MM.1S (cell line): ENCODE measurements at regions not wholly inside any gene's neighbourhood (a gene's known extent, or its start where the extent isn't known, plus 50 kb on each side); places are given as distances from the start of the nearest gene placed in this dataset.

Experiments
- DNase-seq: peaks from one replicate; pipeline ENCODE4 v3.0.0-alpha.2; 2015
- H2AFZ ChIP-seq: fragments of 300-600 bp; sonication (generic); 2 replicates; pipeline ENCODE4 v1.6.0; 2016; ENCODE audit warnings: antibody characterized with exemption, low read length
- H3F3A ChIP-seq: fragments of 300-600 bp; sonication (generic); 2 replicates; pipeline ENCODE4 v1.6.1; 2016; ENCODE audit warnings: mild to moderate bottlenecking, antibody characterized with exemption, low read length, moderate library complexity, mixed read lengths; ENCODE audit not compliant: insufficient read depth
- H3K27ac ChIP-seq: fragments of 300-600 bp; sonication (generic); 2 replicates; pipeline ENCODE4 v1.5.1; 2016; ENCODE audit warnings: mild to moderate bottlenecking, low read length
- H3K27me3 ChIP-seq: fragments of 300-600 bp; sonication (generic); replicated peaks from 2 replicates; pipeline ENCODE4 v1.6.0; 2016; ENCODE audit warnings: low read length; ENCODE audit not compliant: insufficient read depth
- H3K36me3 ChIP-seq: fragments of 300-600 bp; sonication (generic); replicated peaks from 2 replicates; pipeline ENCODE4 v1.6.1; 2016; ENCODE audit warnings: mild to moderate bottlenecking, low read length, mixed read lengths; ENCODE audit not compliant: insufficient read depth
- H3K4me1 ChIP-seq: fragments of 300-600 bp; sonication (generic); 2 replicates; pipeline ENCODE4 v1.6.1; 2016; ENCODE audit warnings: low read length, mixed read lengths
- H3K4me2 ChIP-seq: fragments of 300-600 bp; sonication (generic); 2 replicates; pipeline ENCODE4 v1.6.0; 2016; ENCODE audit warnings: low read depth, low read length
- H3K4me3 ChIP-seq: fragments of 300-600 bp; sonication (generic); 2 replicates; pipeline ENCODE4 v1.5.1; 2016; ENCODE audit warnings: low read length, mixed read lengths
- H3K79me2 ChIP-seq: fragments of 300-600 bp; sonication (generic); 2 replicates; pipeline ENCODE4 v1.6.1; 2016; ENCODE audit warnings: mixed run types, low read length, mixed read lengths
- H3K9ac ChIP-seq: fragments of 300-600 bp; sonication (generic); 2 replicates; pipeline ENCODE4 v1.6.1; 2016; ENCODE audit warnings: low read length, mixed read lengths
- H3K9me2 ChIP-seq: fragments of 300-600 bp; sonication (generic); replicated peaks from 2 replicates; pipeline ENCODE4 v1.6.1; 2016; ENCODE audit warnings: mild to moderate bottlenecking, low read length, mixed read lengths; ENCODE audit not compliant: insufficient read depth
- H3K9me3 ChIP-seq: fragments of 300-600 bp; sonication (generic); replicated peaks from 2 replicates; pipeline ENCODE4 v1.6.1; 2016; ENCODE audit warnings: mild to moderate bottlenecking, low read length, mixed read lengths; ENCODE audit not compliant: insufficient read depth
- H4K20me1 ChIP-seq: fragments of 300-600 bp; sonication (generic); 2 replicates; pipeline ENCODE4 v1.6.1; 2016; ENCODE audit warnings: mild to moderate bottlenecking, low read length, moderate library complexity, mixed read lengths; ENCODE audit not compliant: insufficient read depth
- CTCF ChIP-seq: fragments of 300-600 bp; sonication (generic); IDR thresholded peaks from 2 replicates; pipeline ENCODE4 v1.5.1; 2016; ENCODE audit warnings: antibody characterized with exemption, low read length, mixed read lengths
- EZH2 ChIP-seq: fragments of 300-600 bp; sonication (generic); optimal IDR thresholded peaks from 2 replicates; pipeline ENCODE3; 2017; ENCODE audit warnings: low read depth, mild to moderate bottlenecking, antibody characterized with exemption, low read length, mixed read lengths
- EZH2phosphoT487 ChIP-seq: fragments of 300-600 bp; sonication (generic); IDR thresholded peaks from 2 replicates; pipeline ENCODE4 v1.6.1; 2018; ENCODE audit warnings: antibody characterized with exemption, low read length

GRCh38 chr13:55992145-55992544 is 1148.6 kb upstream of the PRR20A start:
- Histone ChIP-seq H3K4me2 (no peak overlapping the region), H3K9me2 (no peaks in the 10 kb centered on the region), H3K79me2 (no peaks in the 10 kb centered on the region), H3F3A (no peaks in the 10 kb centered on the region), H3K9ac (no peak overlapping the region), H3K4me3 (no peak overlapping the region), H3K27ac (no peak overlapping the region), H4K20me1 (no peaks in the 10 kb centered on the region), H2AFZ (no peak overlapping the region), H3K27me3 (no peaks in the 10 kb centered on the region), H3K36me3 (no peaks in the 10 kb centered on the region), H3K4me1 (no peaks in the 10 kb centered on the region), H3K9me3 (no peaks in the 10 kb centered on the region)
- TF ChIP-seq EZH2phosphoT487 (no peak), CTCF (no peak), EZH2 (no peak)
- no peak for DNase-seq

GRCh38 chr13:55999709-56000108 is 1141.0 kb upstream of the PRR20A start:
- Histone ChIP-seq H3K4me1 (no peaks in the 10 kb centered on the region), H3K9me3 (no peaks in the 10 kb centered on the region), H3K27ac (no peak overlapping the region), H3K36me3 (no peaks in the 10 kb centered on the region), H2AFZ (no peak overlapping the region), H3F3A (no peaks in the 10 kb centered on the region), H3K4me2 (no peak overlapping the region), H3K79me2 (no peaks in the 10 kb centered on the region), H3K4me3 (no peak overlapping the region), H3K27me3 (no peaks in the 10 kb centered on the region), H4K20me1 (no peaks in the 10 kb centered on the region), H3K9me2 (no peaks in the 10 kb centered on the region), H3K9ac (no peak overlapping the region)
- TF ChIP-seq EZH2phosphoT487 (no peak), EZH2 (no peak), CTCF (no peak)
- no peak for DNase-seq

GRCh38 chr13:56009418-56009817 is 1131.3 kb upstream of the PRR20A start:
- Histone ChIP-seq H3K79me2 (no peaks in the 10 kb centered on the region), H3K4me2 (no peak overlapping the region), H4K20me1 (no peaks in the 10 kb centered on the region), H3K9ac (no peak overlapping the region), H2AFZ (no peak overlapping the region), H3K36me3 (no peaks in the 10 kb centered on the region), H3F3A (no peaks in the 10 kb centered on the region), H3K27me3 (no peaks in the 10 kb centered on the region), H3K27ac (no peak overlapping the region), H3K9me3 (no peaks in the 10 kb centered on the region), H3K4me3 (no peak overlapping the region), H3K9me2 (no peaks in the 10 kb centered on the region), H3K4me1 (no peaks in the 10 kb centered on the region)
- TF ChIP-seq EZH2phosphoT487: no peak
- TF ChIP-seq CTCF: no peak
- TF ChIP-seq EZH2: no peak
- no peak for DNase-seq
